ENCODE measurements at regions not wholly inside any gene's neighbourhood (a gene's known extent, or its start where the extent isn't known, plus 50 kb on each side); places are given as distances from the start of the nearest gene placed in this dataset.

DNA sequence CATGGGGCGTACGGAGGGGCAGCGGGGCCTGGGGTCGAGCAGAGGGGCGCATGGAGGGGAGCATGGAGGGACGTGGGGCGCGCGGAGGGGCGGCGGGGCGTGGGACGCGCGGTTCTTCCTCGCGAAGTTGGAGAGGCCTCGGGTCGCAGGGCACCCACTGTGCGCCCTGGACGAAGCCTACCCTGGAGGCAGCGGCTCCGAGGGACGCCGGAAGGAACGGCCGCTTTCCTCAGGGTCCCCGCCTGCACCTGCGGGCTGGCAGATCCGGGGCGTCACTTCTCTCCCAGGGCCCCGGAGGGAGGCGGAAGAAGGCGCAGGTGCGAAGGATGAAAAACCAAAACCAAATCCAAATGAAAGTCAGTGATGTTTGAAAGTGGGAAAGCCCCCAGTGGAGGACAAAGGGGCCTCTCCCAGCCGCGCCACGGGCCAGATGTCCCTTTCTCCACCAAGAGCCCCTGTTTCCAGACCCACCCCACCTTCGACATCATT is 142.1 kb upstream of the PDE10A start:
- TF ChIP-seq EZH2 (IDR thresholded peaks at IDR 0.05) (no peak), POLR2AphosphoS5 (IDR thresholded peaks at IDR 0.05; ENCODE audit: borderline replicate concordance, low read depth, low read length) (no peak), FOXP2 (optimal IDR thresholded peaks at IDR 0.05; ENCODE audit: control extremely low read depth, extremely low read length, insufficient read depth) (no peak)

Measured in SK-N-MC (cell line).